ENCODE measurements at regions not wholly inside any gene's neighbourhood (a gene's known extent, or its start where the extent isn't known, plus 50 kb on each side); places are given as distances from the start of the nearest gene placed in this dataset.

- dilution Hi-C loops (cut with MboI; ENCODE audit: extremely low pct_ligation_motif_present, low sequenced_read_pairs) (no loop called here), intact Hi-C loops (cut with micrococcal nuclease) (no loop called here)
- no peak for FAIRE-seq
- POLR2A ChIA-PET = no interaction called here
- no peaks in the 10 kb centered on the region for H3K9me1 ChIP-seq (replicated peaks; ENCODE audit: control insufficient read depth, extremely low read depth, insufficient read depth, low read length)
- no peaks in the 10 kb centered on the region for H4K20me1 ChIP-seq (replicated peaks; ENCODE audit: control insufficient read depth, extremely low read depth, insufficient read depth, low read length)
- H3K4me1 ChIP-seq (ENCODE audit: control insufficient read depth, extremely low read depth, insufficient read depth, low read length) = no peaks in the 10 kb centered on the region
- no peak overlapping the region for H2AFZ ChIP-seq (ENCODE audit: low read depth, low read length)
- H3K27me3 ChIP-seq (ENCODE audit: control insufficient read depth in 2 of 2, insufficient read depth in 2 of 2, low read length in 2 of 2) = no peaks in the 10 kb centered on the region
- H3K9me3 ChIP-seq (replicated peaks; ENCODE audit: control insufficient read depth, insufficient read depth, low read length) = no peaks in the 10 kb centered on the region
- H3K79me2 ChIP-seq (ENCODE audit: control insufficient read depth, insufficient read depth, low read length) = no peaks in the 10 kb centered on the region
- H3K4me3 ChIP-seq (replicated peaks in 1 of 3; ENCODE audit: insufficient read depth in 1 of 3, low read depth in 1 of 3, low read length in 3 of 3) = no peak overlapping the region
- no peaks in the 10 kb centered on the region for H3K36me3 ChIP-seq (ENCODE audit: control insufficient read depth in 2 of 2, extremely low read depth in 1 of 2, insufficient read depth in 2 of 2, low read length in 2 of 2)
- no peak overlapping the region for H3K9ac ChIP-seq (replicated peaks; ENCODE audit: extremely low read depth, insufficient read depth, low read length)
- H3K27ac ChIP-seq (ENCODE audit: insufficient read depth, low read depth, low read length) = no peak overlapping the region
- TF ChIP-seq CTCF (IDR thresholded peaks at IDR 0.05; ENCODE audit: extremely low read depth in 1 of 2, insufficient read depth in 1 of 2, low read depth in 1 of 2, low read length in 2 of 2) = no peak
- TF ChIP-seq MAX (IDR thresholded peaks at IDR 0.05; ENCODE audit: insufficient read depth, insufficient read length) = no peak
- TF ChIP-seq POLR2A (IDR thresholded peaks at IDR 0.05; ENCODE audit: low read depth, low read length) = no peak
- no peak for TF ChIP-seq EZH2 (IDR thresholded peaks at IDR 0.05; ENCODE audit: borderline replicate concordance, low read depth, low read length, severe bottlenecking)
- H3K4me2 ChIP-seq (ENCODE audit: insufficient read depth, low read length) = no peak overlapping the region
- no peak for DNase-seq (ENCODE audit: low read depth, low spot score)
- BruUV-seq (replicated peaks) = no TSS peak
- CTCF ChIA-PET = interaction anchor here (1.1 kb wide), 1 partner anchor 10 kb away, joined by 3 read pairs; no protein-coding TSS in a partner anchor
These were observed 95.3 kb upstream of the MAGI2 start for GRCh38 chr7:79548727-79549126.

GRCh38 chr7:79547132-79547531, 93.7 kb upstream of the MAGI2 start:
- no peaks in the 10 kb centered on the region for H3K27me3 ChIP-seq (ENCODE audit: control insufficient read depth in 2 of 2, insufficient read depth in 2 of 2, low read length in 2 of 2)
- H4K20me1 ChIP-seq (replicated peaks; ENCODE audit: control insufficient read depth, extremely low read depth, insufficient read depth, low read length) = no peaks in the 10 kb centered on the region
- no peak overlapping the region for H3K4me2 ChIP-seq (ENCODE audit: insufficient read depth, low read length)
- TF ChIP-seq MAX (IDR thresholded peaks at IDR 0.05; ENCODE audit: insufficient read depth, insufficient read length) (no peak), CTCF (IDR thresholded peaks at IDR 0.05; ENCODE audit: extremely low read depth in 1 of 2, insufficient read depth in 1 of 2, low read depth in 1 of 2, low read length in 2 of 2) (no peak), JUN (IDR thresholded peaks at IDR 0.05; ENCODE audit: borderline replicate concordance, insufficient read depth, insufficient read length, low read depth) (no peak), POLR2AphosphoS5 (IDR thresholded peaks at IDR 0.05; ENCODE audit: insufficient read depth, low read depth, low read length) (no peak), GATA2 (IDR thresholded peaks at IDR 0.05; ENCODE audit: insufficient read depth, insufficient read length, low read depth, low read length) (no peak), FOS (IDR thresholded peaks at IDR 0.05; ENCODE audit: borderline replicate concordance, insufficient read depth, low read length) (no peak), MYC (IDR thresholded peaks at IDR 0.05; ENCODE audit: low read depth, low read length) (no peak), EZH2 (IDR thresholded peaks at IDR 0.05; ENCODE audit: borderline replicate concordance, low read depth, low read length, severe bottlenecking) (no peak), POLR2A (IDR thresholded peaks at IDR 0.05; ENCODE audit: low read depth, low read length) (no peak)
- H3K9me3 ChIP-seq (replicated peaks; ENCODE audit: control insufficient read depth, insufficient read depth, low read length) = no peaks in the 10 kb centered on the region
- no peak overlapping the region for H3K27ac ChIP-seq (ENCODE audit: insufficient read depth, low read depth, low read length)
- intact Hi-C loops (cut with micrococcal nuclease) = no loop called here
- no peaks in the 10 kb centered on the region for H3K4me1 ChIP-seq (ENCODE audit: control insufficient read depth, extremely low read depth, insufficient read depth, low read length)
- FAIRE-seq (no peak), DNase-seq (ENCODE audit: low read depth, low spot score) (no peak)
- no peak overlapping the region for H3K9ac ChIP-seq (replicated peaks; ENCODE audit: extremely low read depth, insufficient read depth, low read length)
- POLR2A ChIA-PET = no interaction called here
- no peaks in the 10 kb centered on the region for H3K36me3 ChIP-seq (ENCODE audit: control insufficient read depth in 2 of 2, extremely low read depth in 1 of 2, insufficient read depth in 2 of 2, low read length in 2 of 2)
- H3K9me1 ChIP-seq (replicated peaks; ENCODE audit: control insufficient read depth, extremely low read depth, insufficient read depth, low read length) = no peaks in the 10 kb centered on the region
- no peaks in the 10 kb centered on the region for H3K79me2 ChIP-seq (ENCODE audit: control insufficient read depth, insufficient read depth, low read length)
- dilution Hi-C loops (cut with MboI; ENCODE audit: extremely low pct_ligation_motif_present, low sequenced_read_pairs) = no loop called here
- H2AFZ ChIP-seq (ENCODE audit: low read depth, low read length) = no peak overlapping the region
- no peak overlapping the region for H3K4me3 ChIP-seq (replicated peaks in 1 of 3; ENCODE audit: insufficient read depth in 1 of 3, low read depth in 1 of 3, low read length in 3 of 3)
- BruUV-seq (replicated peaks) = no TSS peak
- CTCF ChIA-PET = no interaction called here

Measured in endothelial cell of umbilical vein (primary cell).